Gastrocnemius medialis (tissue), 4 donors: ENCODE measurements at regions not wholly inside any gene's neighbourhood (a gene's known extent, or its start where the extent isn't known, plus 50 kb on each side); places are given as distances from the start of the nearest gene placed in this dataset.

ENCODE experiments used
- ATAC-seq, 2 donors: fragments of 150-250 bp; one replicate each; pipeline ENCODE4 v1.9.1; 2016
- DNase-seq, 2 donors: peaks; one replicate each; pipeline ENCODE4 v3.0.0-alpha.2; 2019
- H3K27ac ChIP-seq, 4 donors: fragments of 200-600 bp; sonication (generic); 1 replicate in 1 of 4; 2 replicates in 3 of 4; pipeline ENCODE4 v1.5.1; 2016 to 2018; ENCODE audit warnings: mild to moderate bottlenecking in 2 of 4, moderate library complexity in 1 of 4
- H3K27me3 ChIP-seq, 3 donors: fragments of 200-600 bp; sonication (generic) in 2 of 3; 1 replicate in 1 of 3; 2 replicates in 2 of 3; pipeline versions ENCODE4 v1.5.1 to v1.6.0; 2016 to 2019; ENCODE audit warnings: mild to moderate bottlenecking in 1 of 3, moderate library complexity in 1 of 3
- H3K36me3 ChIP-seq, 2 donors: fragments of 200-600 bp; sonication (generic) in 1 of 2; one replicate each; pipeline ENCODE4 v1.5.1; 2017 to 2018
- H3K4me1 ChIP-seq, 2 donors: fragments of 200-600 bp; sonication (generic) in 1 of 2; one replicate each; pipeline ENCODE4 v1.5.1; 2016 to 2017; ENCODE audit warnings: mild to moderate bottlenecking in 2 of 2
- H3K4me3 ChIP-seq, 4 donors: fragments of 200-600 bp; sonication (generic) in 3 of 4; 1 replicate in 1 of 4; 2 replicates in 3 of 4; pipeline ENCODE4 v1.5.1; 2016 to 2019; ENCODE audit warnings: mild to moderate bottlenecking in 2 of 4
- H3K9me3 ChIP-seq, 3 donors: fragments of 200-600 bp; sonication (generic) in 2 of 3; 1 replicate in 1 of 3; 2 replicates in 2 of 3; pipeline ENCODE4 v1.5.1; 2016 to 2019
- POLR2A ChIP-seq, 2 donors: fragments of 450-650 bp; IDR thresholded peaks; one replicate each; pipeline ENCODE4 v1.6.1; 2017; ENCODE audit warnings: antibody characterized with exemption in 2 of 2, mild to moderate bottlenecking in 2 of 2, moderate library complexity in 2 of 2
- in situ Hi-C, 4 donors: fragments of 200-750 bp; cut with MboI; loops; one replicate each; pipeline versions ENCODE4 v1.15.0 to v1.8.0; 2017; ENCODE audit warnings: low sequenced_read_pairs in 4 of 4
- intact Hi-C: fragments of 100-400 bp; cut with DNase I; formaldehyde crosslinking; loops from one replicate; pipeline ENCODE4 v1.15.1; 2023; ENCODE audit warnings: low total_unique reads
- TF ChIP-seq, protein P1 (sequence below), 5 experiments: fragments of 450-650 bp in 3 of 5; fragments of 200-600 bp in 2 of 5; sonication (generic) in 2 of 5; IDR thresholded peaks in 4 of 5; conservative IDR thresholded peaks in 1 of 5; 1 replicate in 4 of 5; 2 replicates in 1 of 5; pipeline ENCODE4 v1.5.1; 2016 to 2019; ENCODE audit warnings: antibody characterized with exemption in 5 of 5, mild to moderate bottlenecking in 3 of 5, moderate library complexity in 3 of 5

DNA sequence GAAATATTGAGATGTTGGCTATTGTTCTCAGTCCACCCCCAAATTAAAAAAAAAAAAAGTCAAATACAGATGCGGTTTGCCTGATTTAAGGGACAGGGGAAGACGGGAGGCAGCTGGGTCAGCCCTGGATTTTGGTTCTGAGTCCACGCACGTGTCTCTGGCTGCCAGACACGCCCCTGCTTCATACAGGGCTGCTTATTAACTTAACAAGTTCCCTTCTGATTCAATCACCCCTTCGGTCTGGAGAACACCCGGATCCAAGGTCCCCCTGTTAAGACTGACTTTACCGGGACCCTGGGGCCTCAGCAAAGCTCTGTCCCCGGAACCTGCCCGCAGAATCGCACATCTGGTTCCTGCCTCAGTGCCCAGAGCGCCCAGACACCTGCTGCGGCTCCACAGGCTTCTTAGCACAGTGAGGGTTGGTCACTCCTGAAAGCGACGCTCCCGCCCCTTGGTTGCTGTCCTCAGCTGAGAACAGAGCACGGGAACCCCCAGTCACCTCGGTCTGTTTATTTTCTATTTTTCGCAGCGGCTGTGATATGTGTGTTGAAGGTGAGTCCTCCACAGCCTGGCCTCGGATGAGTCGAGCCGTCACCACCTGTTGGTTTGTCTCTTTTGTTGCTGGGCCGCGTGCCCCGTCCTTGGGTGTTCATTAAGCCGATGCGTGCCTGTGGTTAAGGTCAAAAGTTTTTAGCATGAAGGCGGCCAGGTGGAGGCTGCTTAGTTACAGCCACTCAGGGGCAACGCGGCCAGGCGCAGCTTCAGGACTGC is 57.2 kb downstream of the RTP5 start:
- intact Hi-C loops (no loop called here), in situ Hi-C loops (no loop called here)
- Histone ChIP-seq H3K4me3 (no peak overlapping the region), H3K27me3 (no peaks in the 10 kb centered on the region), H3K27ac (no peak overlapping the region), H3K4me1 (no peaks in the 10 kb centered on the region), H3K36me3 (no peaks in the 10 kb centered on the region), H3K9me3 (no peaks in the 10 kb centered on the region)
- TF ChIP-seq, protein P1, sequence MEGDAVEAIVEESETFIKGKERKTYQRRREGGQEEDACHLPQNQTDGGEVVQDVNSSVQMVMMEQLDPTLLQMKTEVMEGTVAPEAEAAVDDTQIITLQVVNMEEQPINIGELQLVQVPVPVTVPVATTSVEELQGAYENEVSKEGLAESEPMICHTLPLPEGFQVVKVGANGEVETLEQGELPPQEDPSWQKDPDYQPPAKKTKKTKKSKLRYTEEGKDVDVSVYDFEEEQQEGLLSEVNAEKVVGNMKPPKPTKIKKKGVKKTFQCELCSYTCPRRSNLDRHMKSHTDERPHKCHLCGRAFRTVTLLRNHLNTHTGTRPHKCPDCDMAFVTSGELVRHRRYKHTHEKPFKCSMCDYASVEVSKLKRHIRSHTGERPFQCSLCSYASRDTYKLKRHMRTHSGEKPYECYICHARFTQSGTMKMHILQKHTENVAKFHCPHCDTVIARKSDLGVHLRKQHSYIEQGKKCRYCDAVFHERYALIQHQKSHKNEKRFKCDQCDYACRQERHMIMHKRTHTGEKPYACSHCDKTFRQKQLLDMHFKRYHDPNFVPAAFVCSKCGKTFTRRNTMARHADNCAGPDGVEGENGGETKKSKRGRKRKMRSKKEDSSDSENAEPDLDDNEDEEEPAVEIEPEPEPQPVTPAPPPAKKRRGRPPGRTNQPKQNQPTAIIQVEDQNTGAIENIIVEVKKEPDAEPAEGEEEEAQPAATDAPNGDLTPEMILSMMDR (IDR thresholded peaks at IDR 0.05 in 4 of 5, conservative IDR thresholded peaks at IDR 0.05 in 1 of 5): no peak
- TF ChIP-seq POLR2A (IDR thresholded peaks at IDR 0.05): no peak
- no peak for DNase-seq
- no peak for ATAC-seq

GRCh38 chr2:241929551-241930490 is 60.3 kb downstream of the RTP5 start:
- DNase-seq: no peak
- H3K4me3 ChIP-seq: no peak overlapping the region
- ATAC-seq: no peak
- no peak for TF ChIP-seq POLR2A (IDR thresholded peaks at IDR 0.05)
- TF ChIP-seq, protein P1 (IDR thresholded peaks at IDR 0.05 in 4 of 5, conservative IDR thresholded peaks at IDR 0.05 in 1 of 5): no peak
- no peaks in the 10 kb centered on the region for H3K9me3 ChIP-seq
- H3K27me3 ChIP-seq: peaks cover 0 to 2% (median 0%) of the 10 kb centered on the region in 3 donors
- no peaks in the 10 kb centered on the region for H3K36me3 ChIP-seq
- in situ Hi-C loops (no loop called here), intact Hi-C loops (no loop called here)
- no peaks in the 10 kb centered on the region for H3K4me1 ChIP-seq
- no peak overlapping the region for H3K27ac ChIP-seq

GRCh38 chr2:241931084-241931975 is 61.8 kb downstream of the RTP5 start:
- H3K27ac ChIP-seq: no peak overlapping the region
- no peaks in the 10 kb centered on the region for H3K36me3 ChIP-seq
- H3K27me3 ChIP-seq: peaks cover 0 to 5% (median 0%) of the 10 kb centered on the region in 3 donors
- intact Hi-C loops (no loop called here), in situ Hi-C loops (no loop called here)
- no peak for TF ChIP-seq POLR2A (IDR thresholded peaks at IDR 0.05)
- TF ChIP-seq, protein P1 (IDR thresholded peaks at IDR 0.05 in 4 of 5, conservative IDR thresholded peaks at IDR 0.05 in 1 of 5): no peak
- H3K4me1 ChIP-seq: no peaks in the 10 kb centered on the region
- DNase-seq (no peak), ATAC-seq (no peak)
- no peak overlapping the region for H3K4me3 ChIP-seq
- no peaks in the 10 kb centered on the region for H3K9me3 ChIP-seq

DNA sequence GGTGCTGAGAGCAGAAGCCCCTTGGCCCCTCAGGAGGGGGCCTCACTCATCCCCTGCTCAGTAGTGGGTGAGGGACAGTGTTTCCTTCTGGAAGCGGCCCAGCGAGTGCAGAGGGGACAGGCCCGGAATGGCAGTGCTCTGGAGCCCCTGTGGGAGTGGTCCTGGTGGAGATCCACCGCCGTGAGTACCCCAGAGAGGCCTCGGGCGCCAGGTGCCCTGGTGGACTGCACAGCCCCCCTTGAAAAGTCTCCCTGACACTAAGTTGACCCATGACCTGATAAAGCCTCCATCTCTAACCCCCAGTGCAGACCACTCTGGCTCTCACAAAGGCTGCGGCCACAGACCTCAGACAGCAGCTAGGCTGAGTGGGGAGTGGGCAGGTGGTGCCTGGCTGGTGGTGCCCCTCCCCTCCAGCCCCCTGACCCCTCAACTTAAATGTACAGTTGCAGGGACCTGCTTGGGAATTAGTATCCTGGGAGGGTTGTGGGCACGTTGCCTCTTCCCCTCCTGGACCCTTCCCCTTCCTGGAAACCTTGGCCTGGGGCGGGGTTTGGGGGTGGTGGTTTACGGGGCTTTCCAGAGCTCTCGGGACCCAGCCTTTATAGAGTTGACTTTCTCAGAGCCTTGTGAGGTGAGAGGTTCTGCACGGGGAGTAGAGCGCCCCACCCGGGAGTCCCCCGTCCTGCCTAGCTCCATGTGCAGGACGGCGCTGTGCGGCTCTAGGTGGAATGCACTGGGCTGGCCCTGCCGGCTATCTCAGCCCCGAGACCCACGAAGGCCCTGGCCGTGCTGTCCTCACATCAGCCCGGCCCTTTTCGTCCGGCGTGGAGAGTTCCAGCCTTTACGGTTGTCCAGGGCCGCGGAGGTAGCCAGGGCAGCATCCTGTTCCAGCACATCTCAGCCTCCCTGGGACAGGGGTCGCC is 62.7 kb downstream of the RTP5 start:
- Histone ChIP-seq H3K4me1 (no peaks in the 10 kb centered on the region), H3K9me3 (no peaks in the 10 kb centered on the region), H3K4me3 (no peak overlapping the region), H3K27ac (no peak overlapping the region), H3K36me3 (no peaks in the 10 kb centered on the region), H3K27me3 (peaks cover 0 to 5% (median 0%) of the 10 kb centered on the region in 3 donors)
- ATAC-seq: no peak
- intact Hi-C loops: no loop called here
- DNase-seq: no peak
- no peak for TF ChIP-seq POLR2A (IDR thresholded peaks at IDR 0.05)
- TF ChIP-seq, protein P1 (IDR thresholded peaks at IDR 0.05 in 4 of 5, conservative IDR thresholded peaks at IDR 0.05 in 1 of 5): no peak
- in situ Hi-C loops: no loop called here
